SJCRH30 (cell line): ENCODE measurements at regions not wholly inside any gene's neighbourhood (a gene's known extent, or its start where the extent isn't known, plus 50 kb on each side); places are given as distances from the start of the nearest gene placed in this dataset.
A peak's percentile ranks its signal among the peaks of the same experiment; 100 is the strongest.
"Not testable (repeated sequence)": the region's sequence is repeated elsewhere in the genome, so short reads cannot be mapped to it uniquely, and the experiment has no call there.

Experiments
- DNase-seq, 2 experiments: peaks; one replicate each; pipeline ENCODE4 v3.0.0-alpha.2; 2015 to 2020
- H3K27ac ChIP-seq: fragments of 250-450 bp; sonication (Bioruptor Pico); 2 replicates; pipeline ENCODE4 v1.5.1; 2020; ENCODE audit warnings: mild to moderate bottlenecking, moderate library complexity
- H3K27me3 ChIP-seq: fragments of 250-450 bp; sonication (Bioruptor Pico); 2 replicates; pipeline ENCODE4 v1.5.1; 2020; ENCODE audit warnings: mild to moderate bottlenecking, moderate library complexity
- H3K36me3 ChIP-seq: fragments of 250-450 bp; sonication (Bioruptor Pico); 2 replicates; pipeline ENCODE4 v1.5.1; 2020; ENCODE audit warnings: mild to moderate bottlenecking, moderate library complexity
- H3K4me1 ChIP-seq: fragments of 250-450 bp; sonication (Bioruptor Pico); 2 replicates; pipeline ENCODE4 v1.5.1; 2020; ENCODE audit warnings: mild to moderate bottlenecking, moderate library complexity
- H3K4me3 ChIP-seq: fragments of 250-450 bp; sonication (Bioruptor Pico); 2 replicates; pipeline ENCODE4 v1.5.1; 2020; ENCODE audit warnings: mild to moderate bottlenecking, moderate library complexity
- H3K9me3 ChIP-seq: fragments of 250-450 bp; sonication (Bioruptor Pico); replicated peaks from 2 replicates; pipeline ENCODE4 v1.5.1; 2020; ENCODE audit warnings: mild to moderate bottlenecking, moderate library complexity

DNA sequence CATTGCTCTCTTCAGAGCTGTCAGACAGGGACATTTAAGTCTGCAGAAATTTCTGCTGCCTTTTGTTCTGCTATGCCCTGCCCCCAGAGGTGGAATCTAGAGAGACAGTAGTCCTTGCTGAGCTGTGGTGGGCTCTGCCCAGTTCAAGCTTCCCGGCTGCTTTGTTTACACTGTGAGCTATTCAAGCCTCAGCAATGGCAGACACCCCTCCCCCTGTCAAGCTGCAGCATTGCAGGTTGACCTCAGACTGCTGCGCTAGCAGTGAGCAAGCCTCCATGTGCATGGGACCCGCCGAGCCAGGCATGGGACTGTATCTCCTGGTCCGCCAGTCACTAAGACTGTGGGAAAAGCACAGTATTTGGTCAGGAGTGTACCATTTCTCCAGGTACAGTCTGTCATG lies 53.6 kb upstream of the MAPK10 start:
- H3K27ac ChIP-seq, DNase-seq: not testable (repeated sequence)

DNA sequence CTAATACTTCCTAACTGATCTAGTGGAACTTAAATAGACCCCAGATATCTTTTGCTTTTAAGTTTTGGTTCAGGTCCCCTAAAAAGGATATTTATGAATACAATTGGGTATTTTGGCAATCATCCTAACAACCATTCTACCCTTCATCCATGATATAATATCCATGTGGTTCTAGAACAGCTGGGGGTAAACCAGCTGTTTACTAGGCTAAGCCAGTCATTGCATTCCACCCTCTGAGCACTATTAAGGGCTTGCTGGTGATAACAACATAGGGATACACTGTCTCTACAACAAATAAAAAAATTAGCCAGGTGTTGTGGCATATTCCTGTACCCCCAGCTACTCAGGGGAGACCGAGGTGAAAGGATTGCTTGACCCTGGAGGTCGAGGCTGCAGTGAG lies 54.8 kb upstream of the MAPK10 start:
- Histone ChIP-seq H3K4me1 (peaks cover 16% of the 10 kb centered on the region), H3K27me3 (no peaks in the 10 kb centered on the region), H3K27ac (peak overlapping the region; percentile 59), H3K36me3 (no peaks in the 10 kb centered on the region), H3K4me3 (no peak overlapping the region), H3K9me3 (peaks cover 12% of the 10 kb centered on the region; the same call in 1 of the 2 replicates)
- DNase-seq, result peak; percentile 69 to 81

More for the DNA sequence above, 53.6 kb upstream of the MAPK10 start:
- peaks cover 16% of the 10 kb centered on the region for H3K4me1 ChIP-seq
- H3K9me3 ChIP-seq, result peaks cover 14% of the 10 kb centered on the region; the same call in 1 of the 2 replicates
- not testable (repeated sequence) for H3K4me3 ChIP-seq, H3K27me3 ChIP-seq, H3K36me3 ChIP-seq

DNA sequence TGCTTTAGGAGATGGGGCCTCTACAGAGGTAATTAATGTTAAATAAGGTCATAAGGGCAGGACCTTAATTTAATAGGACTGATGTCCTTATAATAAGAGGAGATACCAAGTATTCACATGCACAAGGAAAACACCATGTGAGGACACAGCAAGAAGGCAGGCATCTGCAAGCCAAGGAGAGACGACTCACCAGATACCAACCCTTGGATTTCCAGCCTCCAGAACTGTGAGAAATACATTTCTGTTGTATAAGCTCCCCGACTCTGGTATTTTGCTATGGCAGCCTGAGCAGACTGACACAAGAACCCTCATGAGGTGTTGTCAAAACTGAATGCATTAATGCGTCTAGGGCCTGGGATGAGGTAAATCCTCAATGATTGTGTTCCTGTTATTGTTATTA lies 56.2 kb upstream of the MAPK10 start:
- Histone ChIP-seq H3K27me3 (no peaks in the 10 kb centered on the region), H3K9me3 (peaks cover 8% of the 10 kb centered on the region; the same call in 1 of the 2 replicates), H3K4me1 (peaks cover 16% of the 10 kb centered on the region), H3K27ac (no peak overlapping the region), H3K4me3 (no peak overlapping the region), H3K36me3 (no peaks in the 10 kb centered on the region)
- no peak for DNase-seq

DNA sequence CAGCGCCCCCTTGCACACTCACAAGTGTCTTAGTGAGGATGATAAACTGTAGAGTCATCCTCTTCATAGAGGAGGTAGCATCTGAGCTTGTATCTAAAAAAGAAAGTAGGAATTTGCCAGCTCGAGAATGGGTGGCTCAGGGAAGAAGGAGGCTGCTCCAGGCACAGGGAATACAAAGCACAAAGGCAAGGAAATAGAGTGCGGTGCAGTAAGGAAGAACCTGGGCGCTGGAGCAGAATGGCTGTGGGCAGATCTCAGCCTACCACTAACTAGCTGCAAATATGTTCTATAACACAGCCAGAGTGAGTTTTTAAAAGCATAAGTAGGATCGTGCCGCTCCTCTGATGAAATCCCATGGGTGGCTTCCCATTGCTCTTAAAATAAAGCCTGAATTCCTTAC lies 61.6 kb upstream of the MAPK10 start:
- H3K9me3 ChIP-seq, result no peaks in the 10 kb centered on the region
- no peak overlapping the region for H3K27ac ChIP-seq
- no peak overlapping the region for H3K4me3 ChIP-seq
- no peak for DNase-seq
- H3K36me3 ChIP-seq, result no peaks in the 10 kb centered on the region
- no peaks in the 10 kb centered on the region for H3K27me3 ChIP-seq
- no peaks in the 10 kb centered on the region for H3K4me1 ChIP-seq

DNA sequence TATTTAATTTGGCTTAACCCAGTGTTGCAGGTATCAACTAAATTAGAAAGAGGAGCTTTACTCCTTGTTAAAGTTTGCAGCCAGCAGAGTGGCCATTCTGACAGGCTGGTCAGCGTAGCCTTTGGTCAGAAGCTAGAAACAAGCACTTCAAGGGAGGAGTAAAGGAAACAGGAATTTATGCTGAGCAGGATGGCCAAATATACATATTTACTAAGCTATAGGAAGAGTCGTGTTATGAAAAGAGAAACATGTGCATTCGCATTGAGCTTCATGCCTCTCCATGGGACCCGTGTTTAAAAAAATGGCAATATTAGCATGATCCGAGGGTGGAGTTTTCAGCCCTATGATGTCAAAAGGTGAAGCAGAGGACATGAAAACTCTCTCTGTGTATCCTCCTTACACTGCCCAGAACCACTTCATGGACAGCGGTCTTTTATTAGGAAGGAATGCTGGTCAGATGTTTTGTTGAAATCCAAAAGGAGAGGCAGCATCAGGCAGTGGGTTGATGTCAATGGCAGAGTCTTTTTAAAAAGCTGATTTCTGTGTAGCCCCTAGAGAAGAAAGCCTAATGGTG lies 71.8 kb upstream of the MAPK10 start:
- Histone ChIP-seq H3K9me3 (no peaks in the 10 kb centered on the region), H3K27me3 (no peaks in the 10 kb centered on the region), H3K4me3 (no peak overlapping the region), H3K36me3 (no peaks in the 10 kb centered on the region), H3K27ac (no peak overlapping the region), H3K4me1 (no peaks in the 10 kb centered on the region)
- no peak for DNase-seq

DNA sequence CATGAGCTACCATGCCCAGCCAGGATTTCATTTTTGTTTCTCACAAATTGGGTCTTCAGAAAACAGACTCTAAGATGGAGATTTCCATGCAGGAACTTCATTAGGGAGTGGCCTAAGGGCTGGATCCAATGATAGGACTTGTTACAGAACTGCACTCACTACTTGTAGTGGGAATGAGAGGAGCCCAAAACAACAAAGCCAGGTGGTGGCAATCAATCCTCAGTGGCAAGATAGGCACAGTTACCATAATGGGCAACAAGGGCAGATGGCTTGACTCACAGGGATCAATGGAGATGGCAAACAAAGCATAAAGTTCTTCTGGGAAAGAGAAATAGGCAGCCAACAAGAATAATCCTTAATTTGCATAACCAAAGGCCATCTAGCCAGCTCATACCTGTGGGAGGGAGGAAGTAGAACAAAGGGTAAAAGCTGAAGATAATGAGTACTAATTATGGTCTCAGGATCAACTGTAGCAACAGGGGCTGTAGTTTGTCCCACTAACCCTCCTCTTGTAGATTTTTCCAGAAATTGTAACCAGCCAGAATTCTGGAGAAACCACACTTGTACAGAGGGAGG lies 72.8 kb upstream of the MAPK10 start:
- Histone ChIP-seq H3K4me3 (no peak overlapping the region), H3K4me1 (no peaks in the 10 kb centered on the region), H3K27ac (no peak overlapping the region), H3K9me3 (no peaks in the 10 kb centered on the region), H3K27me3 (no peaks in the 10 kb centered on the region), H3K36me3 (no peaks in the 10 kb centered on the region)
- DNase-seq, result no peak

DNA sequence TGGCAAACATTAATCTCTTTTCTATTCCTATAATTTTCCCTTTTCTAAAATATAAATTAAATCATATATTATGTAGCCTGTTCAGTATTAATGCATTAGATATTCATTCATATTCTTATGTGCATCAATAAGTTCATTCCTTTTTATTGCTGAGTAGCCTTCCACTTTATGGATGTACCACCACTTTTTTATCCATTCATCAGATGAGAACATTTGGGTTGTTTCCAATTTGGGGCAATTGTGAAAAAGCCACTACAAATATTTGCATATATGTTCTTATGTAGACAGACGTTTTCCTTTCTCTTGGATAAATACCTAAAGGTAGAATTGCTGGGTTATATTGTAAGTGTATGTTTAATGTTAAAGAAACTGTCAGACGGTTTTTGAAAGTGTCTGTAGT lies 79.4 kb upstream of the MAPK10 start:
- no peaks in the 10 kb centered on the region for H3K4me1 ChIP-seq
- DNase-seq, result no peak
- H3K36me3 ChIP-seq, result 0 out of 2 replicates have a peak, but pooled peaks cover 2% of the 10 kb centered on the region
- peaks cover 7% of the 10 kb centered on the region; the same call in 1 of the 2 replicates for H3K9me3 ChIP-seq
- H3K27ac ChIP-seq, result no peak overlapping the region
- no peak overlapping the region for H3K4me3 ChIP-seq
- H3K27me3 ChIP-seq, result no peaks in the 10 kb centered on the region

DNA sequence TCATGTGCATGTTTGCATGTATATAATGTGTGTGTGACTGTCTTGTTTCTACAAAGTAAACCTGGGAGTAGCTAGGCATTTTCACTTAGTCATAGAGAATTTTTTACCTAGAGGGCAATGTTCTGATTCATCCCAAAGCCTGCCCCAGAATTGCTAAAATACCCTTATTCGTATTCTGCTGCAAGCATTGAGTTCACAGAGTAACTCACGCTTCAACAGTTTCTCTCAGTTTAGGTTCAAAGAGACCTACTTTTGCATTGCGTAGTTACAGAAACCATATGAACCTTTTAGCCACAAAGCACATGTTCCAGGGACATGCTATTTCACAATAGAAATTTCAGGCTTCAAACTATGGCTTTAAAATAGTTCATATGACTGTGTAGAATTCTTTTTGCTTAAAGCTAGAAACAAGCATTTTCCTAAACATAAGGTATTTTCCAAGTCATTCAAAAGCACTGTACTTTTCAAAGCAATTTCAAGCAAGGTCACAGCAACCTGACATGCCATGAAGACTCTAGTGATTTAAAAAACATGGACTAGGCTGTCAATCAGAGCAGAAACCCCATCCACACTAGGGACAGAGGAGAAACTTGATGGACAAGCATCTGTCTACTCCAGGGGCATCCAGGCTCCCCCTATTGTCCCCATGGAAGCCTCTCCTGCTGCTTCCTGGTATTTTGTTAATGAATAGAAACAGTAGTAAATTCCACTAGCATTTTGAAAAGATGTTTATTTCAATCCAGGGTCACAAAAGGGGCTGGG lies 81.5 kb upstream of the MAPK10 start:
- Histone ChIP-seq H3K9me3 (peaks cover 9% of the 10 kb centered on the region; the same call in 1 of the 2 replicates), H3K27ac (no peak overlapping the region), H3K4me3 (no peak overlapping the region), H3K27me3 (no peaks in the 10 kb centered on the region), H3K36me3 (0 out of 2 replicates have a peak, but pooled peaks cover 2% of the 10 kb centered on the region), H3K4me1 (no peaks in the 10 kb centered on the region)
- DNase-seq, result no peak

DNA sequence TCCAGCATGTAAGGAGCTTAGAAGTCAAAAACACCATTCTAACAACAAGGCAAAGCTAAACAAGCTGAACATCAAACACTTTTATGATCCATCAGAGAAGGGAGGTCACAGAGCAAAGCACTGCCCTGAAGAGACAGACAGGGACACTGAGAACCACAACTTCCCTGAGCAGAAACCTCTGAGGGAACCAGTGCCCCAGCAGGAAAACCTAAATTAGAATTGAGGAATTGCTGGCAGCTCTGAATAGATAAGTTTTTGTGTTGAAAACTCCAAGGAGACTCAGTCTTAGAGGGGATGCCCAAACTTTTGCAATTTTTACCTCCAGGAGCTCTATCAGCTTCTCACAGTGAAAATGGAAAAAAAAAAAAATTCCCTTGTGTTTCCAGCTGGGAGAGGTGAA lies 83.0 kb upstream of the MAPK10 start:
- no peaks in the 10 kb centered on the region for H3K4me1 ChIP-seq
- no peak for DNase-seq
- H3K4me3 ChIP-seq, result no peak overlapping the region

DNA sequence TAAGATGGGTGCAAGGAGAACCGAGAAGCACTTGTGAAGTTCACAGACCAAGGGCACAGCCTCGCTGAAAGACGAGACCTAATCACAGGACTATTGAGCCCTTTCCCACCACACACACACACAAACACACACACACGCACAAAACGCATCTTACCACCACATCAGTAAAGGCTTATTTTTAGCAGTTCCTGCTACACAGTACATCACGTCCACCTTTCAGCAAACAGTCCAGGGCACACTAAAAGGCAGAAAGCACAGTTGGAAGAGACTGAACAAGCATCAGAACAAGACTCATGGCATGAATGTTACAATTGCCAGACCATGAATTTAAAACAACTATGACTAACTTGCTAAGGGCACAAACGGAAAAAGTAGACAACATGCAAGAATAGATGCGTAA lies 83.6 kb upstream of the MAPK10 start:
- no peak overlapping the region for H3K27ac ChIP-seq

More for the DNA sequence above, 83.0 kb upstream of the MAPK10 start:
- 0 out of 2 replicates have a peak, but pooled peaks cover 2% of the 10 kb centered on the region for H3K36me3 ChIP-seq
- peaks cover 9% of the 10 kb centered on the region; the same call in 1 of the 2 replicates for H3K9me3 ChIP-seq
- H3K27ac ChIP-seq, result no peak overlapping the region
- no peaks in the 10 kb centered on the region for H3K27me3 ChIP-seq

DNA sequence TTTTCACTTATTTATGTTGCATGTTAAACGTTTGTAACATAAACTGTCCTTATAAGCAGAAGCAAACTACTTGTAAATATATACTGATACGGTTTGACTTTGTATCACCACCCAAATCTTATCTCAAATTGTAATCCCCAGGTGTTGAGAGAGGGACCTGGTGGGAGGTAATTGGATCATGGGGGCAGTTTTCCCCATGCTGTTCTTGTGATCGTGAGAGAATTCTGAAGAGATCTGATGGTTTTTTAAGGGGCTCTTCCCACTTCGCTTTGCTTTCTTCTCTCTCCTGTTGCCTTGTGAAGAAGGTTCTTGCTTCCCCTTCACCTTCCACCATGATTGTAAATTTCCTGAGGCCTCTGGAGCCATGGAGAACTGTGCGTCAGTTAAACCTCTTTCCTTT lies 87.1 kb upstream of the MAPK10 start:
- DNase-seq, result no peak
- Histone ChIP-seq H3K27ac (no peak overlapping the region), H3K4me3 (no peak overlapping the region), H3K36me3 (0 out of 2 replicates have a peak, but pooled peaks cover 2% of the 10 kb centered on the region), H3K4me1 (peaks cover 30% of the 10 kb centered on the region), H3K9me3 (peaks cover 9% of the 10 kb centered on the region; the same call in 1 of the 2 replicates), H3K27me3 (no peaks in the 10 kb centered on the region)

More for the DNA sequence above, 83.6 kb upstream of the MAPK10 start:
- 0 out of 2 replicates have a peak, but pooled peaks cover 2% of the 10 kb centered on the region for H3K36me3 ChIP-seq
- DNase-seq, result no peak
- peaks cover 2% of the 10 kb centered on the region for H3K4me1 ChIP-seq
- H3K9me3 ChIP-seq, result peaks cover 9% of the 10 kb centered on the region; the same call in 1 of the 2 replicates
- H3K27me3 ChIP-seq, result no peaks in the 10 kb centered on the region
- H3K4me3 ChIP-seq, result no peak overlapping the region

DNA sequence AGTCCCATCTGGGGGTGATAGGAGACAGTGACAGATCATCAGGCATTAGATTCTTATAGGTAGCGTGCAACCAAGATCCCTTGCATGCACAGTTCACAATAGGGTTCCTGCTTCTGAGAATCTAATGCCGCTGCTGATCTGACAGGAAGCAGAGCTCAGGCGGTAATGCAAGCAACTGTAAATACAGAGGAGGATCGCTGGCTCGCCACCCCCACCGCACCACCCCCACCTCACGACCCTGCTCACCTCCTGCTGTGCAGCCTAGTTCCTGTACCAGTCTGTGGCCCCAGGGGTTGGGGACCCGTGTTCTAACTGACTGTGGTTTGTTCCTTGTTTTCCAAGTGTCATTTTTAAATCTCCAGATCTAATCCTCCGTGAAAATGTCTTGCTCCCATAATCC lies 89.0 kb upstream of the MAPK10 start:
- Histone ChIP-seq H3K27me3 (no peaks in the 10 kb centered on the region), H3K36me3 (no peaks in the 10 kb centered on the region), H3K27ac (peak overlapping the region; percentile 67), H3K4me1 (peaks cover 34% of the 10 kb centered on the region), H3K9me3 (peaks cover 5% of the 10 kb centered on the region; the same call in 1 of the 2 replicates), H3K4me3 (peak overlapping the region; percentile 40)
- DNase-seq, result peak; percentile 92 to 94

DNA sequence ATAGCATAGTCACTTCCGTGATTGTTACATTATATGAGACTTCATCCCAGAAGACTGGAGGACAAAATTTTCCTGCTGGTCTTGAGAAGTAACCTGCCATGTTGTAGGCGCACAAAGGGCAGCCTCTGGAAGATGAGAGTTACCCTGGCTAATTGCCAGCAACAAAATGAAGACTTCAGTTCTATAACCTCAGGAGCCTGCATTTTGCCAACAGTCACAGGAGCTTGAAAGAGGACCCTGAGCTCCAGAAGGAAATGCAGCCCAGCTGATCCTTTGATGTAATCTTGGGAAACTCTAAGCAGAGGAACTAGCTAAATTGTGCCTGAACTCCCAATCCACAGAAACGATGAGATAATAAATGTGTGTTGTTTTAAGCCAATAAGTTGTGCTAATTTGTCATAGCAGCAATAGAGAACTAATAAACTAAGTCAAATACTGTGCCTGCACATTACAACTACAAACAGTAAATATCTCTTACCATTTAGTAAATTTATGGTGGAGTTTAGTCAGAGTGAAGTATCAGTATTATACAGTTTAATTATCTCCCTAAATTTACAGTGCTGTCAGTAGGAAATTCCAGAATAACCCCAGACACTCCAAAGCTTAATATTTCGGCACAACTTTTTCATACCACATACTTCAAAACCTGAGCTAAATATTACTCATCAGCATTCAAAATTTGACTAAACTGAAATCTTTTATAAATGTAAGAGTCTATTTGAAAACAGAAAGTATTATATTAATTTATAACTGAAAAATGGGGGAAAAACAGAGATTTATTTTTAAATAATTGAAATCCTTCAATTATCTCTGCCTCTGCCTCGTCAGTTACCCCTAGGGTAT lies 90.1 kb upstream of the MAPK10 start:
- H3K27me3 ChIP-seq, result no peaks in the 10 kb centered on the region
- H3K4me3 ChIP-seq, result peak overlapping the region; percentile 40
- H3K27ac ChIP-seq, result peak overlapping the region; percentile 67
- H3K4me1 ChIP-seq, result peaks cover 41% of the 10 kb centered on the region
- H3K9me3 ChIP-seq, result no peaks in the 10 kb centered on the region; the same call in 1 of the 2 replicates
- DNase-seq, result peak; percentile 53 to 83
- H3K36me3 ChIP-seq, result no peaks in the 10 kb centered on the region

DNA sequence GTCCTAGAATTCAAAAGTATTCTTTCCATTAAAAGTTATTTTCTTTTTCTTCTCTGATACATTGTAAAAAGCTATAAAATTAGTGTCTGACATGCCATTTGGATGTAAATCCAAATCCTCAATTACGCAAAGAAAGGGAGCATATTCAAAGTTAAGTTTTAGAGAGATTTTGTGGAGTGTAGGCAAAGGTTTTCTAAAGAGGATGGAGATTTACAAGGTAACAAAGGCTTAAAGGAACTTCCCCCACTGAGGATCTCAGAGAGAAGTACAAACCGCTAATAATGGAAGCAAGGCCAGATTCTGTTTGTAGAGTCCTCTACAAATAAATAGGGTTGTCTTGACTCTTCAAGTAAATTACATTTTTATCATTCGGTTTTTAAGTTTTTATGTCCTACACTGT lies 91.0 kb upstream of the MAPK10 start:
- Histone ChIP-seq H3K36me3 (no peaks in the 10 kb centered on the region), H3K9me3 (no peaks in the 10 kb centered on the region), H3K4me3 (peak overlapping the region; percentile 64; the same call in 1 of the 2 replicates), H3K27ac (no peak overlapping the region), H3K27me3 (no peaks in the 10 kb centered on the region), H3K4me1 (peaks cover 41% of the 10 kb centered on the region)
- no peak for DNase-seq
